Left ventricle myocardium inferior (tissue), 1 donor: ENCODE measurements at regions not wholly inside any gene's neighbourhood (a gene's known extent, or its start where the extent isn't known, plus 50 kb on each side); places are given as distances from the start of the nearest gene placed in this dataset.

ENCODE experiments used
- DNase-seq: peaks from one replicate; pipeline ENCODE4 v3.0.0-alpha.2; 2020
- H3K27ac ChIP-seq: fragments of 200-600 bp; replicated peaks from 2 replicates; pipeline ENCODE4 v1.8.0; 2021
- H3K27me3 ChIP-seq: fragments of 200-600 bp; 2 replicates; pipeline ENCODE4 v1.8.0; 2021; ENCODE audit warnings: low read depth
- H3K36me3 ChIP-seq: fragments of 200-600 bp; 2 replicates; pipeline ENCODE4 v1.8.0; 2021
- H3K4me1 ChIP-seq: fragments of 200-600 bp; 2 replicates; pipeline ENCODE4 v1.8.0; 2021
- H3K4me3 ChIP-seq: fragments of 200-600 bp; 2 replicates; pipeline ENCODE4 v1.8.0; 2021; ENCODE audit warnings: mild to moderate bottlenecking, moderate library complexity
- H3K9me3 ChIP-seq: fragments of 200-600 bp; replicated peaks from 2 replicates; pipeline ENCODE4 v1.8.0; 2021
- intact Hi-C: fragments of 100-400 bp; cut with micrococcal nuclease; formaldehyde crosslinking; loops from one replicate; pipeline ENCODE4 v1.11.0; 2022
- TF ChIP-seq, protein P1 (sequence below): fragments of 200-600 bp; IDR thresholded peaks from 2 replicates; pipeline ENCODE4 v1.8.0; 2021; ENCODE audit warnings: antibody characterized with exemption, mild to moderate bottlenecking, borderline replicate concordance
- donor health status: DM: no; HTN: yes; CAD: no; lungs with severe emphysema.

DNA sequence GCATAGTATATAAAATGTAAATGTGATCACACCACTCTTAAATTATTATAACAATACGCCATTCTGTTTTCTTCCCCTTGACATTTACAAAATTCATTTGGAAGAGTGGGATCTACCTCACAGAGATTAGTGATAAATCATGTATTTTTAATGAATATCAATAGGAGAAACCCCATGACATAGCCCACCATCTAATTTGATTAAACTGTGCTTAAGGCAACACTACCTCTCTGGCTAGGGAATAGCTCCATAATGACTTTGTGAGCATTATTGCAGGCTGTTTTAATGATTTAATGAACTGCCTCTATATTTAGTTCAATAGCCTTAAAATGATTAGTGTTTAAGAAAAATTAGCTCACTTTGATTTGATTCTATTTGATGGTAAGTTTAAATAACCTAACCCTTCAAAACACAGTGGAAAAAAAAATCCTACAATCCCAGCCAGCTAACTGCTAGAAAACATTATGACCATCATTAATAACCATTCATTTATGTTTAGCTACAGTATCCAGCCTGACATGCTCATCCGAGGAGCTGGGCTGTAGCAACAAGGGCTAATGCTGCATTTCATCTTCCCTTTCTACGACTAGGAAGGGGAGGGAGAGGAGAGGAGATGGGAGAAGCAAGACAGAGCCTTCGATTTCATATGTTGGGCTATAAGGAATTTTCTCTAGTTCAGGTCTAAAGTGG, 75.3 kb upstream of the BCL11A start:
- DNase-seq = no peak
- TF ChIP-seq, protein P1, sequence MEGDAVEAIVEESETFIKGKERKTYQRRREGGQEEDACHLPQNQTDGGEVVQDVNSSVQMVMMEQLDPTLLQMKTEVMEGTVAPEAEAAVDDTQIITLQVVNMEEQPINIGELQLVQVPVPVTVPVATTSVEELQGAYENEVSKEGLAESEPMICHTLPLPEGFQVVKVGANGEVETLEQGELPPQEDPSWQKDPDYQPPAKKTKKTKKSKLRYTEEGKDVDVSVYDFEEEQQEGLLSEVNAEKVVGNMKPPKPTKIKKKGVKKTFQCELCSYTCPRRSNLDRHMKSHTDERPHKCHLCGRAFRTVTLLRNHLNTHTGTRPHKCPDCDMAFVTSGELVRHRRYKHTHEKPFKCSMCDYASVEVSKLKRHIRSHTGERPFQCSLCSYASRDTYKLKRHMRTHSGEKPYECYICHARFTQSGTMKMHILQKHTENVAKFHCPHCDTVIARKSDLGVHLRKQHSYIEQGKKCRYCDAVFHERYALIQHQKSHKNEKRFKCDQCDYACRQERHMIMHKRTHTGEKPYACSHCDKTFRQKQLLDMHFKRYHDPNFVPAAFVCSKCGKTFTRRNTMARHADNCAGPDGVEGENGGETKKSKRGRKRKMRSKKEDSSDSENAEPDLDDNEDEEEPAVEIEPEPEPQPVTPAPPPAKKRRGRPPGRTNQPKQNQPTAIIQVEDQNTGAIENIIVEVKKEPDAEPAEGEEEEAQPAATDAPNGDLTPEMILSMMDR = no peak
- H3K4me1 ChIP-seq = no peaks in the 10 kb centered on the region
- intact Hi-C loops = no loop called here
- no peak overlapping the region for H3K4me3 ChIP-seq
- H3K27me3 ChIP-seq = peaks cover 100% of the 10 kb centered on the region
- no peak overlapping the region for H3K27ac ChIP-seq
- H3K36me3 ChIP-seq = no peaks in the 10 kb centered on the region
- H3K9me3 ChIP-seq = no peaks in the 10 kb centered on the region

DNA sequence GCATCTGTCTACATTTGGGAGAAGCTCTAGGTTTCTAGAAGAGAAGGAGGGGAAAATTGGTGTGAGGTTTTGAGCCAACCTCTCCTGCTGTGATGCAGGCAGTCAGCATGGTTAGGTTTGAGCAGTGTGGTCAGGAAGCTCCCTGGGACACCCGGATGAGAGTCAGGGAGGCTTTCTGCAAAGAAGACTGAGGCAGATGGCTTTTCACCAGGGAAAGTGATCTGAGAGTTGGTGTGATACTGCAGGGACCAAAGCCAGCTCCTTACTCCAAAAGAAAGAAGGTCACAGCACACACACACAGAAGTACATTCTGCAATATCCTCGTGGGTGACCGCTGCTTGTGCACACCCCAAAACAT, 75.8 kb upstream of the BCL11A start:
- Histone ChIP-seq H3K27me3 (peaks cover 97% of the 10 kb centered on the region), H3K4me3 (no peak overlapping the region), H3K36me3 (no peaks in the 10 kb centered on the region), H3K4me1 (no peaks in the 10 kb centered on the region), H3K27ac (no peak overlapping the region), H3K9me3 (no peaks in the 10 kb centered on the region)
- intact Hi-C loops = no loop called here
- no peak for DNase-seq
- TF ChIP-seq, protein P1 = no peak

DNA sequence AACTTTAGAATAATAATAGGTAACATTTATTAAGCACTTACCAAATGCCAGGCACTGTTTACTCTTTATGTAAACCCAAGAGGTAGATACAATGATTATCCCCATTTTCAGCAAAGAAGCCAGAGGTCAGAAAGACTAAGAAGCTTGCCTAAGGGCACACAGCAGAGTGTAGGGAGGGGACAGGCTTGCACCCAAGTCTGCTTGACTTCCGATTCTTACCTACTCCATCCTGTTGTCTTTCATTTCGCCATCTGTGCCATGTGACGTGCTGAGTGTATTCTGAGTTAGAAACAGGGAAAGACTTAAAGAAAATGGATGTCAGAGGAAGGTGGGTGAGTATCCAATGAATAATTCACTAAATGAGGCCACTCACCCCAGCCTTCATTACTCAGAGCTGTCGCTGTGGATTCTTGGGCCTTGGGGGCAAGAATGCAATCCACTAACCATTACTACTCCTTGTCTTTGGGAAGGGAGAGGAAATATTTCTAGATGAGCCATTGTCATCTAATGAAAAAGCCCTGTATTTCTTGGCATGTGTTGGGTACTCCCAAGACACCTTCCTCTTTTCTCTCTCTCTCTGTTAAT, 76.4 kb upstream of the BCL11A start:
- intact Hi-C loops = no loop called here
- no peak for DNase-seq
- Histone ChIP-seq H3K9me3 (no peaks in the 10 kb centered on the region), H3K4me1 (no peaks in the 10 kb centered on the region), H3K27me3 (peaks cover 91% of the 10 kb centered on the region), H3K36me3 (no peaks in the 10 kb centered on the region), H3K4me3 (no peak overlapping the region), H3K27ac (no peak overlapping the region)
- TF ChIP-seq, protein P1 = no peak

DNA sequence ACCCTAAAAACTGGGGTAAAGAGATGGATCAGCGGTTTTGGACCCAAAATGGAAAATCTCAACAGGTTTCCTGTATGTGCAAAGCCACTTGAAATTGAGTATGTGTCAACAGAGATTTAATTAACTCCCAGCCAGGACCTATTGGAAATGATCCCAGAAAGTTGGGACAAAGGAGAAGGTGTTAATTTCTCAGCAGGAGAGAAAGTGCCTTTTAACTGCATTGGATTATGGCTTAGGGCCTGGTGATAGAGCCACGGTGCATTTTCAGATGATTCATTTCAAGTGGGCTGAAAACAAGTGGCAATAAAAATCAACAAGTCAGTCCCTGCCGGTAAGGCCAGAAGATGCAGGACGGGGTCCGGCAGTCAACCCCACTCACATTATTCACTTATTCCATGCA, 80.2 kb upstream of the BCL11A start:
- TF ChIP-seq, protein P1 = no peak
- no peak overlapping the region for H3K27ac ChIP-seq
- H3K27me3 ChIP-seq = peaks cover 88% of the 10 kb centered on the region
- no peak for DNase-seq
- no peak overlapping the region for H3K4me3 ChIP-seq
- intact Hi-C loops = no loop called here
- no peaks in the 10 kb centered on the region for H3K4me1 ChIP-seq
- H3K9me3 ChIP-seq = no peaks in the 10 kb centered on the region
- no peaks in the 10 kb centered on the region for H3K36me3 ChIP-seq

DNA sequence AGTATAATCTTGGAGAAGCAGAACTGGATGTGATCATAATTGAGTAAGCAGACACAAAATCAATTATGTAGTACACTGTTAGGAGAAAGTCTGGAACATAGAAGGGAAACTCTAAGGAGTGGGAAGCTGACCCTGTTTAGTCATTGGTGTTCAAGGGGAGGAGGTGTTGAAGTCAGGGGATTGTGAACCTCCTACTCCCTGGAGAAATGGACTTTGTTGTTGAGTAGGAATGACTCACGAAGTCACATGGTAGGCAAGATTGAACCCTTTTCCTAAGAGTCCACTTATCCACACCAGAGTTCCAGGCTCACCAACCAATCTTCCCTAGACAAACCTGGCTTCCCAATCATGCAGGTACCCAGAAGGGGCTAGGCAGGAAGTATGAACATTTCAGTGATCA, 81.0 kb upstream of the BCL11A start:
- Histone ChIP-seq H3K9me3 (no peaks in the 10 kb centered on the region), H3K27ac (no peak overlapping the region), H3K36me3 (no peaks in the 10 kb centered on the region), H3K4me1 (no peaks in the 10 kb centered on the region), H3K27me3 (peaks cover 88% of the 10 kb centered on the region), H3K4me3 (no peak overlapping the region)
- DNase-seq = no peak
- intact Hi-C loops = no loop called here
- TF ChIP-seq, protein P1 = no peak
